K562 (cell line): ENCODE measurements at regions not wholly inside any gene's neighbourhood (a gene's known extent, or its start where the extent isn't known, plus 50 kb on each side); places are given as distances from the start of the nearest gene placed in this dataset.

Experiments used
- KDM1A ChIP-seq, 2 experiments: fragments of 450-650 bp; IDR thresholded peaks; 2 replicates each; pipeline ENCODE4 v1.6.1; 2016; ENCODE audit warnings: mild to moderate bottlenecking in 2 of 2
- NR3C1 ChIP-seq: sonication (generic); formaldehyde crosslinking; IDR thresholded peaks from 2 replicates; pipeline ENCODE4 v1.8.1; 2022; ENCODE audit warnings: missing genetic modification reagents
- POLR2A ChIP-seq: fragments of 450-650 bp; conservative IDR thresholded peaks from 2 replicates; pipeline ENCODE4 v1.6.1; 2016
- TF ChIP-seq, protein P1 (sequence below), 3 experiments: fragments of 200-800 bp in 1 of 3; fragments of 250-450 bp in 1 of 3; fragments of 450-650 bp in 1 of 3; sonication (Bioruptor Pico) in 1 of 3; sonication (Bioruptor generic) in 1 of 3; formaldehyde crosslinking in 1 of 3; IDR thresholded peaks; 2 replicates each; pipeline versions ENCODE4 v1.6.1 to v1.8.0; 2016 to 2022; ENCODE audit warnings: mild to moderate bottlenecking in 2 of 3, missing genetic modification characterization in 2 of 3, missing compliant biosample characterization in 1 of 3, moderate library complexity in 1 of 3
- TF ChIP-seq, protein P2 (sequence below): fragments of 150-350 bp; conservative IDR thresholded peaks from 2 replicates; pipeline ENCODE4 v1.6.1; 2014; ENCODE audit warnings: low read length
- TF ChIP-seq, protein P3 (sequence below): fragments of 450-650 bp; formaldehyde crosslinking; IDR thresholded peaks from 2 replicates; pipeline ENCODE4 v1.4.0; 2022; ENCODE audit warnings: mild to moderate bottlenecking, moderate library complexity

DNA sequence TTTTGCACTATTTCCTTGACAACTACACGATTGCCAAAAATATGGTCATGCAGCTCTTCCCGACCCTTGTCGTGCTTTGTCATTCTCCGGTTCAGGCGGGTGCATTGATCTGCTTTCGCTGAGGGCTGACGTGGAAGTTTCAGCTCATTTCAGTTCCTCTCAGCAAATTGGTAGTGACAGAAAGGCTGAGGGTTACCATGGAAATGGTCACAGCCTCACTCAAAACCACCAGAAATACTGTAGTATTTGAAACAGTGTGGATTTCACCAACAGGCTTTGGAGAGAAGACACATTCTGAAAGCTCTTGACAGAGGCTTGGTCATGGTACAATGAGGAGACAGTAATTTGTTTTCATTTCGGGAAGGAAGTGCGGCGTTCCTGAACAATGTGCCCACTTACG lies 99.7 kb upstream of the EXOC2 start:
- TF ChIP-seq NR3C1 = no peak
- TF ChIP-seq, protein P1, sequence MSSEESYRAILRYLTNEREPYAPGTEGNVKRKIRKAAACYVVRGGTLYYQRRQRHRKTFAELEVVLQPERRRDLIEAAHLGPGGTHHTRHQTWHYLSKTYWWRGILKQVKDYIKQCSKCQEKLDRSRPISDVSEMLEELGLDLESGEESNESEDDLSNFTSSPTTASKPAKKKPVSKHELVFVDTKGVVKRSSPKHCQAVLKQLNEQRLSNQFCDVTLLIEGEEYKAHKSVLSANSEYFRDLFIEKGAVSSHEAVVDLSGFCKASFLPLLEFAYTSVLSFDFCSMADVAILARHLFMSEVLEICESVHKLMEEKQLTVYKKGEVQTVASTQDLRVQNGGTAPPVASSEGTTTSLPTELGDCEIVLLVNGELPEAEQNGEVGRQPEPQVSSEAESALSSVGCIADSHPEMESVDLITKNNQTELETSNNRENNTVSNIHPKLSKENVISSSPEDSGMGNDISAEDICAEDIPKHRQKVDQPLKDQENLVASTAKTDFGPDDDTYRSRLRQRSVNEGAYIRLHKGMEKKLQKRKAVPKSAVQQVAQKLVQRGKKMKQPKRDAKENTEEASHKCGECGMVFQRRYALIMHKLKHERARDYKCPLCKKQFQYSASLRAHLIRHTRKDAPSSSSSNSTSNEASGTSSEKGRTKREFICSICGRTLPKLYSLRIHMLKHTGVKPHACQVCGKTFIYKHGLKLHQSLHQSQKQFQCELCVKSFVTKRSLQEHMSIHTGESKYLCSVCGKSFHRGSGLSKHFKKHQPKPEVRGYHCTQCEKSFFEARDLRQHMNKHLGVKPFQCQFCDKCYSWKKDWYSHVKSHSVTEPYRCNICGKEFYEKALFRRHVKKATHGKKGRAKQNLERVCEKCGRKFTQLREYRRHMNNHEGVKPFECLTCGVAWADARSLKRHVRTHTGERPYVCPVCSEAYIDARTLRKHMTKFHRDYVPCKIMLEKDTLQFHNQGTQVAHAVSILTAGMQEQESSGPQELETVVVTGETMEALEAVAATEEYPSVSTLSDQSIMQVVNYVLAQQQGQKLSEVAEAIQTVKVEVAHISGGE (CRISPR knock-in tag; IDR thresholded peaks at IDR 0.05) = no peak
- TF ChIP-seq, protein P2, sequence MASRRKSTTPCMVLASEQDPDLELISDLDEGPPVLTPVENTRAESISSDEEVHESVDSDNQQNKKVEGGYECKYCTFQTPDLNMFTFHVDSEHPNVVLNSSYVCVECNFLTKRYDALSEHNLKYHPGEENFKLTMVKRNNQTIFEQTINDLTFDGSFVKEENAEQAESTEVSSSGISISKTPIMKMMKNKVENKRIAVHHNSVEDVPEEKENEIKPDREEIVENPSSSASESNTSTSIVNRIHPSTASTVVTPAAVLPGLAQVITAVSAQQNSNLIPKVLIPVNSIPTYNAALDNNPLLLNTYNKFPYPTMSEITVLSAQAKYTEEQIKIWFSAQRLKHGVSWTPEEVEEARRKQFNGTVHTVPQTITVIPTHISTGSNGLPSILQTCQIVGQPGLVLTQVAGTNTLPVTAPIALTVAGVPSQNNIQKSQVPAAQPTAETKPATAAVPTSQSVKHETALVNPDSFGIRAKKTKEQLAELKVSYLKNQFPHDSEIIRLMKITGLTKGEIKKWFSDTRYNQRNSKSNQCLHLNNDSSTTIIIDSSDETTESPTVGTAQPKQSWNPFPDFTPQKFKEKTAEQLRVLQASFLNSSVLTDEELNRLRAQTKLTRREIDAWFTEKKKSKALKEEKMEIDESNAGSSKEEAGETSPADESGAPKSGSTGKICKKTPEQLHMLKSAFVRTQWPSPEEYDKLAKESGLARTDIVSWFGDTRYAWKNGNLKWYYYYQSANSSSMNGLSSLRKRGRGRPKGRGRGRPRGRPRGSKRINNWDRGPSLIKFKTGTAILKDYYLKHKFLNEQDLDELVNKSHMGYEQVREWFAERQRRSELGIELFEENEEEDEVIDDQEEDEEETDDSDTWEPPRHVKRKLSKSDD = no peak
- no peak for TF ChIP-seq POLR2A
- TF ChIP-seq, protein P3, sequence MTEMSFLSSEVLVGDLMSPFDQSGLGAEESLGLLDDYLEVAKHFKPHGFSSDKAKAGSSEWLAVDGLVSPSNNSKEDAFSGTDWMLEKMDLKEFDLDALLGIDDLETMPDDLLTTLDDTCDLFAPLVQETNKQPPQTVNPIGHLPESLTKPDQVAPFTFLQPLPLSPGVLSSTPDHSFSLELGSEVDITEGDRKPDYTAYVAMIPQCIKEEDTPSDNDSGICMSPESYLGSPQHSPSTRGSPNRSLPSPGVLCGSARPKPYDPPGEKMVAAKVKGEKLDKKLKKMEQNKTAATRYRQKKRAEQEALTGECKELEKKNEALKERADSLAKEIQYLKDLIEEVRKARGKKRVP (CRISPR knock-in tag) = no peak
- no peak for TF ChIP-seq KDM1A (IDR thresholded peaks at IDR 0.05)
